ENCODE measurements at regions not wholly inside any gene's neighbourhood (a gene's known extent, or its start where the extent isn't known, plus 50 kb on each side); places are given as distances from the start of the nearest gene placed in this dataset.

DNA sequence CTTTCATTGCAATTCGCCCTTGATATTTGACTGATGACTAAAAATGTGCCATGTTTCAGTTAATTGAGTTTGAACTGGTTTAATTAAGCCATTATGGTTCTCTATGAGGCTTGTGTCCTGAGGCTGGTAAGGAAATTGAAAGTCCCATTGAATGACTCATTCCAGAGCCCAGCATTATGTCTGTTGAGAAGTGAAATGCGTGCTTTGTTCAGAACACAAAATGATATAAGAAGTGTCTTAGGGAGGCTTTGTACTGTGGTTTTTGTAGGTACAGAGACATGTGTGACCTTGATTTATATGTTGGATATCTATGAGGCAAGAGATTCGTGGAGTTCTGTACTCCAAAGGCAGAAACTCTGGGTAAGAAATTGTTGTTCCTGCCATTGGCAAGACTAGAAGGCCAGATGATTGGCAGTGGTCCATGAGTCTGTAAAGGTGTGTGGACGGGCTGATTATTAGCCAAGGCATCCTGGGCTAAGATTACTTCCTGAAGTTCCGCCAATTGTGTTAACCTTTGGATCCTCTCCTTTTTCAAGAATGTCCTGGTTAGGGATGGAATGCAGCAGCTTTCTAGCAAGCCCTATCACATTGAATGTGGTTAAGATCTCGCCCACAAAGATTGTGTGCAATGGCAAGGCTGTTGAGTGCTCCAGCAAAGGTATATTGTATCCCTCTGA lies 103.7 kb downstream of the NPIPB5 start:
- H4K20me1 ChIP-seq (ENCODE audit: insufficient read depth): no peaks in the 10 kb centered on the region
- no peaks in the 10 kb centered on the region for H3K9me2 ChIP-seq (ENCODE audit: insufficient read depth)
- DNase-seq: peak; percentile 67 to 69
- H2AFZ ChIP-seq: no peak overlapping the region
- H3K27me3 ChIP-seq (ENCODE audit: insufficient read depth, low read depth): no peaks in the 10 kb centered on the region
- TF ChIP-seq, protein P1, sequence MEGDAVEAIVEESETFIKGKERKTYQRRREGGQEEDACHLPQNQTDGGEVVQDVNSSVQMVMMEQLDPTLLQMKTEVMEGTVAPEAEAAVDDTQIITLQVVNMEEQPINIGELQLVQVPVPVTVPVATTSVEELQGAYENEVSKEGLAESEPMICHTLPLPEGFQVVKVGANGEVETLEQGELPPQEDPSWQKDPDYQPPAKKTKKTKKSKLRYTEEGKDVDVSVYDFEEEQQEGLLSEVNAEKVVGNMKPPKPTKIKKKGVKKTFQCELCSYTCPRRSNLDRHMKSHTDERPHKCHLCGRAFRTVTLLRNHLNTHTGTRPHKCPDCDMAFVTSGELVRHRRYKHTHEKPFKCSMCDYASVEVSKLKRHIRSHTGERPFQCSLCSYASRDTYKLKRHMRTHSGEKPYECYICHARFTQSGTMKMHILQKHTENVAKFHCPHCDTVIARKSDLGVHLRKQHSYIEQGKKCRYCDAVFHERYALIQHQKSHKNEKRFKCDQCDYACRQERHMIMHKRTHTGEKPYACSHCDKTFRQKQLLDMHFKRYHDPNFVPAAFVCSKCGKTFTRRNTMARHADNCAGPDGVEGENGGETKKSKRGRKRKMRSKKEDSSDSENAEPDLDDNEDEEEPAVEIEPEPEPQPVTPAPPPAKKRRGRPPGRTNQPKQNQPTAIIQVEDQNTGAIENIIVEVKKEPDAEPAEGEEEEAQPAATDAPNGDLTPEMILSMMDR (conservative IDR thresholded peaks at IDR 0.05): no peak
- no peak for TF ChIP-seq EZH2 (IDR thresholded peaks at IDR 0.05; ENCODE audit: low read depth)
- ChIA-PET POLR2A (ENCODE audit: unreplicated experiment) (no interaction called here), CTCF (no interaction called here)
- no TSS peak for BruUV-seq (replicated peaks)
- H3K9me3 ChIP-seq (ENCODE audit: insufficient read depth, low read depth): peaks cover 7% of the 10 kb centered on the region
- intact Hi-C loops (cut with micrococcal nuclease; ENCODE audit: unreplicated experiment): no loop called here
- H3K4me2 ChIP-seq: no peak overlapping the region
- H3K4me3 ChIP-seq: no peak overlapping the region
- peaks cover 4% of the 10 kb centered on the region; the same call in 1 of the 2 replicates for H3F3A ChIP-seq (ENCODE audit: insufficient read depth, low read depth)
- H3K4me1 ChIP-seq (replicated peaks; ENCODE audit: insufficient read depth): 0 out of 2 replicates have a peak, but pooled peaks cover 3% of the 10 kb centered on the region
- H3K36me3 ChIP-seq (ENCODE audit: low read depth): 0 out of 2 replicates have a peak, but pooled peaks cover 4% of the 10 kb centered on the region
- H3K79me2 ChIP-seq (ENCODE audit: low read depth): no peaks in the 10 kb centered on the region
- no peak overlapping the region for H3K27ac ChIP-seq

DNA sequence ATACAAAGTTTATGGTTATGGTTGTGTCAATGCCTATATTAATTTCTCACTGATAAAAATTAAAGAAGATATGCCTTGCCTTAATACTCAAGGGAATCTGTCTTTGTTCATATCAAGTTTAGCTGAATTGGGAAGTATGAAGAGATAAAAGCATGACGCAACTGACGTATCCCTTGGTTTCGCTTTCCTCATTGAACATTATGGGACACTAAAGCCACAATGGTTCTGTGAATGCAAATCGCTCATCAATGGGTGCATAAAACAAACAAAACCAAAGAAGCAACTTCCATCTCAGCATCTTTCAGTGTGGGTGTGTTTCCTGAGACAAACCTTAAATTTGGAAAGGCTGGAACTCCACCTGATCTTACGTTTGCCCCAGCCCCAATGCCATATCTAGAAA lies 108.2 kb downstream of the NPIPB5 start:
- ChIA-PET CTCF (no interaction called here), POLR2A (ENCODE audit: unreplicated experiment) (no interaction called here)
- Histone ChIP-seq H2AFZ (no peak overlapping the region), H3K9me3 (ENCODE audit: insufficient read depth, low read depth) (peaks cover 4% of the 10 kb centered on the region), H3K4me3 (no peak overlapping the region), H3K79me2 (ENCODE audit: low read depth) (no peaks in the 10 kb centered on the region), H3K36me3 (ENCODE audit: low read depth) (0 out of 2 replicates have a peak, but pooled peaks cover 3% of the 10 kb centered on the region), H3F3A (ENCODE audit: insufficient read depth, low read depth) (peaks cover 3% of the 10 kb centered on the region; the same call in 1 of the 2 replicates), H3K9me2 (ENCODE audit: insufficient read depth) (no peaks in the 10 kb centered on the region; the same call in 1 of the 2 replicates), H4K20me1 (ENCODE audit: insufficient read depth) (no peaks in the 10 kb centered on the region; the same call in 1 of the 2 replicates), H3K27me3 (ENCODE audit: insufficient read depth, low read depth) (no peaks in the 10 kb centered on the region), H3K4me2 (no peak overlapping the region), H3K27ac (no peak overlapping the region), H3K4me1 (replicated peaks; ENCODE audit: insufficient read depth) (peaks cover 12% of the 10 kb centered on the region)
- TF ChIP-seq, protein P1 (conservative IDR thresholded peaks at IDR 0.05): no peak
- no peak for TF ChIP-seq EZH2 (IDR thresholded peaks at IDR 0.05; ENCODE audit: low read depth)
- intact Hi-C loops (cut with micrococcal nuclease; ENCODE audit: unreplicated experiment): no loop called here
- DNase-seq: peak in 1 of 2 experiments; percentile 12
- BruUV-seq (replicated peaks): no TSS peak

DNA sequence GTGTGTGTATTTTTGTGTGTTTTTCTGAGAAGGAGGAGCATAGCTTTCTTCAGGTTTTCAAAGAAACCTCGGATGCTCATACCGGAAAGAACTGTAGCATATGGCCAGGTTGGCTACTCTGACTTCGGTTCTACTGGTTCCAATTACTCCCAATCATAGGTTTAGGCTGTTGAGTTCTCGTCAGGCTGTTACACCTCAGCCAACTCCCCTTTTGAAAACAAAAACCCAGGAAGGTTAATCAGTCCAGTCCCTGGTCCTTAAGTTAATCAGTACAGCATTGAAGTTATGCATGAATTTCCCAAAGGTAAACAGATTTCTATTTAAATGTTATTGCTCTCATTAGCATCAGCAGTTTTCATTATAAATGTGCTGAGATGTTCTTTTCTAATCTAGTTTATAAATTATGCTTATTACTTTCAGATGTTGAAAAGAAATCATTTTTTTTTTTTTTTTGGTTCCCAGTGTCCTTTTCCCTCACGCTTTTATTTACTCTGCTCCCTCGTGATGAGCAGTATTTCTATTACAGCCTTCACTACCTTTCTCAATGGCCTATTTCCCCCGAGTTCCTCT lies 111.0 kb downstream of the NPIPB5 start:
- H4K20me1 ChIP-seq (ENCODE audit: insufficient read depth): no peaks in the 10 kb centered on the region; the same call in 1 of the 2 replicates
- ChIA-PET CTCF (no interaction called here), POLR2A (ENCODE audit: unreplicated experiment) (no interaction called here)
- TF ChIP-seq EZH2 (IDR thresholded peaks at IDR 0.05; ENCODE audit: low read depth): no peak
- TF ChIP-seq, protein P1 (conservative IDR thresholded peaks at IDR 0.05): no peak
- no peaks in the 10 kb centered on the region; the same call in 1 of the 2 replicates for H3F3A ChIP-seq (ENCODE audit: insufficient read depth, low read depth)
- no peak overlapping the region for H2AFZ ChIP-seq
- H3K27me3 ChIP-seq (ENCODE audit: insufficient read depth, low read depth): no peaks in the 10 kb centered on the region
- BruUV-seq (replicated peaks): no TSS peak
- intact Hi-C loops (cut with micrococcal nuclease; ENCODE audit: unreplicated experiment): no loop called here
- H3K79me2 ChIP-seq (ENCODE audit: low read depth): no peaks in the 10 kb centered on the region
- H3K36me3 ChIP-seq (ENCODE audit: low read depth): no peaks in the 10 kb centered on the region
- no peak overlapping the region for H3K4me3 ChIP-seq
- H3K4me1 ChIP-seq (replicated peaks; ENCODE audit: insufficient read depth): peaks cover 9% of the 10 kb centered on the region
- H3K9me2 ChIP-seq (ENCODE audit: insufficient read depth): no peaks in the 10 kb centered on the region; the same call in 1 of the 2 replicates
- no peak for DNase-seq
- no peak overlapping the region for H3K4me2 ChIP-seq
- no peaks in the 10 kb centered on the region for H3K9me3 ChIP-seq (ENCODE audit: insufficient read depth, low read depth)
- no peak overlapping the region for H3K27ac ChIP-seq
